OCI-LY3 (cell line): ENCODE measurements at regions not wholly inside any gene's neighbourhood (a gene's known extent, or its start where the extent isn't known, plus 50 kb on each side); places are given as distances from the start of the nearest gene placed in this dataset.

Experiments
- H2AFZ ChIP-seq: fragments of 200-600, 300-600 bp; shearing (Covaris generic); 2 replicates; pipeline ENCODE4 v1.6.0; 2014; ENCODE audit warnings: antibody characterized with exemption, low read depth, low read length
- H3K27ac ChIP-seq: fragments of 200-600, 300-600 bp; sonication (generic); 2 replicates; pipeline ENCODE4 v1.5.1; 2014; ENCODE audit warnings: mild to moderate bottlenecking, low read length, moderate library complexity, mixed read lengths
- H3K27me3 ChIP-seq: fragments of 200-600, 300-600 bp; sonication (generic); 2 replicates; pipeline ENCODE4 v1.6.1; 2014; ENCODE audit warnings: low read depth, low read length, mixed read lengths
- H3K36me3 ChIP-seq: fragments of 200-600, 300-600 bp; sonication (generic); replicated peaks from 2 replicates; pipeline ENCODE3; 2014; ENCODE audit warnings: low read depth, low read length, mixed read lengths
- H3K4me1 ChIP-seq: fragments of 300-600, 200-600 bp; sonication (generic); 2 replicates; pipeline ENCODE4 v1.6.1; 2014; ENCODE audit warnings: low read length, mixed read lengths
- H3K4me2 ChIP-seq: fragments of 200-600, 300-600 bp; sonication (generic); 2 replicates; pipeline ENCODE4 v1.6.1; 2014; ENCODE audit warnings: low read length, mixed read lengths
- H3K4me3 ChIP-seq: fragments of 300-600, 200-600 bp; sonication (generic); 2 replicates; pipeline ENCODE4 v1.5.1; 2014; ENCODE audit warnings: antibody characterized with exemption, mild to moderate bottlenecking, low read length, moderate library complexity
- H3K79me2 ChIP-seq: fragments of 300-600, 200-600 bp; shearing (Covaris generic); 2 replicates; pipeline ENCODE4 v1.6.1; 2014; ENCODE audit warnings: mild to moderate bottlenecking, low read length, mixed read lengths
- H3K9ac ChIP-seq: fragments of 300-600, 200-600 bp; shearing (Covaris generic); 2 replicates; pipeline ENCODE4 v1.6.0; 2014; ENCODE audit warnings: mild to moderate bottlenecking, low read length, moderate library complexity
- H3K9me3 ChIP-seq: fragments of 200-600, 300-600 bp; shearing (Covaris generic); 2 replicates; pipeline ENCODE4 v1.6.1; 2014; ENCODE audit warnings: low read length, mixed read lengths; ENCODE audit not compliant: insufficient read depth
- H4K20me1 ChIP-seq: fragments of 200-600, 300-600 bp; sonication (generic); 2 replicates; pipeline ENCODE4 v1.6.1; 2016; ENCODE audit warnings: low read length, mixed read lengths; ENCODE audit not compliant: insufficient read depth
- EZH2phosphoT487 ChIP-seq: fragments of 200-600 bp; shearing (Covaris generic); IDR thresholded peaks from 2 replicates; pipeline ENCODE4 v1.6.1; 2018; ENCODE audit warnings: antibody characterized with exemption, mixed run types, low read depth
- TF ChIP-seq, protein P1 (sequence below): fragments of 200-600, 300-600 bp; sonication (generic); IDR thresholded peaks from 2 replicates; pipeline ENCODE4 v1.5.1; 2014; ENCODE audit warnings: antibody characterized with exemption, low read length, low read depth

DNA sequence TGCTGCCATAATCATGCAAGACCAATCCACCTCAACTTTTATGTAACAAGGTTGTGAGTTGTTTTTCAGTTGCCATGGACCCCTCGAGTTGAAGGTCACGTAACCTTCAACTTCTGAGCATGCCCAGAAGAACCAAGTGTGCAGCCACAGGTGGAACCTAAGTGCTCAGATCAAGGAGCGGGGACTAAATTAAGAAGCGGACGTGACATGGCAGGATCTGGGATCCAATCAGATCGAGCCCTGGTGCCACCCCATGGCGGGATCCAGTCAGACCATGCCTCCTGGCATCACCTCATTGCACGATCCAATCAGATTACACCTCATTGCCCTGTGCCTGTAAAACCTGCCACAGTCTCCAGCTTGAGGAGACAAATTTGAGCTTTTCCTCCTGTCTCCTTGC is 204.5 kb upstream of the CDH5 start:
- TF ChIP-seq EZH2phosphoT487: no peak
- TF ChIP-seq, protein P1, sequence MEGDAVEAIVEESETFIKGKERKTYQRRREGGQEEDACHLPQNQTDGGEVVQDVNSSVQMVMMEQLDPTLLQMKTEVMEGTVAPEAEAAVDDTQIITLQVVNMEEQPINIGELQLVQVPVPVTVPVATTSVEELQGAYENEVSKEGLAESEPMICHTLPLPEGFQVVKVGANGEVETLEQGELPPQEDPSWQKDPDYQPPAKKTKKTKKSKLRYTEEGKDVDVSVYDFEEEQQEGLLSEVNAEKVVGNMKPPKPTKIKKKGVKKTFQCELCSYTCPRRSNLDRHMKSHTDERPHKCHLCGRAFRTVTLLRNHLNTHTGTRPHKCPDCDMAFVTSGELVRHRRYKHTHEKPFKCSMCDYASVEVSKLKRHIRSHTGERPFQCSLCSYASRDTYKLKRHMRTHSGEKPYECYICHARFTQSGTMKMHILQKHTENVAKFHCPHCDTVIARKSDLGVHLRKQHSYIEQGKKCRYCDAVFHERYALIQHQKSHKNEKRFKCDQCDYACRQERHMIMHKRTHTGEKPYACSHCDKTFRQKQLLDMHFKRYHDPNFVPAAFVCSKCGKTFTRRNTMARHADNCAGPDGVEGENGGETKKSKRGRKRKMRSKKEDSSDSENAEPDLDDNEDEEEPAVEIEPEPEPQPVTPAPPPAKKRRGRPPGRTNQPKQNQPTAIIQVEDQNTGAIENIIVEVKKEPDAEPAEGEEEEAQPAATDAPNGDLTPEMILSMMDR: no peak
- H3K27ac ChIP-seq: no peak overlapping the region
- no peaks in the 10 kb centered on the region for H3K9me3 ChIP-seq
- no peak overlapping the region for H3K9ac ChIP-seq
- no peak overlapping the region for H2AFZ ChIP-seq
- H3K4me2 ChIP-seq: no peak overlapping the region
- no peaks in the 10 kb centered on the region for H4K20me1 ChIP-seq
- no peaks in the 10 kb centered on the region for H3K4me1 ChIP-seq
- peaks cover 11% of the 10 kb centered on the region; the same call in 1 of the 2 replicates for H3K27me3 ChIP-seq
- no peaks in the 10 kb centered on the region for H3K36me3 ChIP-seq
- no peak overlapping the region for H3K4me3 ChIP-seq
- H3K79me2 ChIP-seq: no peaks in the 10 kb centered on the region

DNA sequence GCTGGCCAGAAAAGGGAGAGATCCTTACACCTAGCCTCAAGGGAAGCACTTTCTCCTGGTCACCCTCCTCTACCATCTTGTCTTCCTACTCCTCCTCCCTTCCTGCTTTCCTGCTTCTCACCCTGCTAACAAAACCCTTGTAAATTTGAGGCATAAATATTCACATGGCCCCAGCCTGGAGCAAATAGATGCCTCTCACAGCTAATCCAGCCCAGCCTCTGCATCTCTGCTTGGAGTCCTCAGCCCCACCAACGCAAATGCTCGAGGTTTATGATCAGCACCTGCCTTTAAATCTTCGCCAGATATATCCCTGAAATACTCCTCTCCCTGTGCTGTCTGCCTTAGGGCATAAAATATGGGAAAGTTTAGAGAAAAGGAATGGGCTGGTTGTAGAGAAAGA is 205.2 kb upstream of the CDH5 start:
- Histone ChIP-seq H3K36me3 (no peaks in the 10 kb centered on the region), H4K20me1 (no peaks in the 10 kb centered on the region), H3K4me1 (no peaks in the 10 kb centered on the region), H3K27ac (no peak overlapping the region), H3K9ac (no peak overlapping the region), H2AFZ (no peak overlapping the region), H3K4me2 (no peak overlapping the region), H3K4me3 (no peak overlapping the region), H3K79me2 (no peaks in the 10 kb centered on the region), H3K27me3 (peaks cover 11% of the 10 kb centered on the region; the same call in 1 of the 2 replicates), H3K9me3 (no peaks in the 10 kb centered on the region)
- TF ChIP-seq, protein P1: no peak
- no peak for TF ChIP-seq EZH2phosphoT487

- H3K36me3 ChIP-seq: no peaks in the 10 kb centered on the region
- H3K79me2 ChIP-seq: no peaks in the 10 kb centered on the region
- H3K9ac ChIP-seq: no peak overlapping the region
- no peaks in the 10 kb centered on the region for H4K20me1 ChIP-seq
- no peak for TF ChIP-seq EZH2phosphoT487
- TF ChIP-seq, protein P1: no peak
- H3K27ac ChIP-seq: no peak overlapping the region
- H3K27me3 ChIP-seq: peaks cover 14% of the 10 kb centered on the region; the same call in 1 of the 2 replicates
- no peak overlapping the region for H3K4me3 ChIP-seq
- H3K9me3 ChIP-seq: no peaks in the 10 kb centered on the region
- H3K4me1 ChIP-seq: no peaks in the 10 kb centered on the region
- H2AFZ ChIP-seq: no peak overlapping the region
- H3K4me2 ChIP-seq: no peak overlapping the region
Observed at GRCh38 chr16:66159987-66160386, 206.5 kb upstream of the CDH5 start.

GRCh38 chr16:66156538-66156937 is 210.0 kb upstream of the CDH5 start:
- no peaks in the 10 kb centered on the region for H3K9me3 ChIP-seq
- no peaks in the 10 kb centered on the region for H4K20me1 ChIP-seq
- no peak overlapping the region for H3K27ac ChIP-seq
- TF ChIP-seq, protein P1: no peak
- no peak for TF ChIP-seq EZH2phosphoT487
- no peak overlapping the region for H3K9ac ChIP-seq
- no peak overlapping the region for H3K4me2 ChIP-seq
- no peaks in the 10 kb centered on the region for H3K4me1 ChIP-seq
- peaks cover 9% of the 10 kb centered on the region; the same call in 1 of the 2 replicates for H3K27me3 ChIP-seq
- no peak overlapping the region for H2AFZ ChIP-seq
- H3K79me2 ChIP-seq: no peaks in the 10 kb centered on the region
- H3K4me3 ChIP-seq: no peak overlapping the region
- H3K36me3 ChIP-seq: no peaks in the 10 kb centered on the region
